HepG2 (cell line): ENCODE measurements at regions not wholly inside any gene's neighbourhood (a gene's known extent, or its start where the extent isn't known, plus 50 kb on each side); places are given as distances from the start of the nearest gene placed in this dataset.

Source experiments
- CENPX ChIP-seq: sonication (generic); formaldehyde crosslinking; IDR thresholded peaks from 2 replicates; pipeline ENCODE4 v1.9.0; 2021; ENCODE audit warnings: mild to moderate bottlenecking, missing genetic modification reagents, moderate library complexity
- EZH2 ChIP-seq: conservative IDR thresholded peaks from 2 replicates; pipeline ENCODE4 v1.6.1; 2012; ENCODE audit warnings: mild to moderate bottlenecking, low read depth, low read length, moderate library complexity
- FOXK2 ChIP-seq: fragments of 450-650 bp; IDR thresholded peaks from 2 replicates; pipeline ENCODE4 v1.6.1; 2016
- GATA4 ChIP-seq: sonication (generic); IDR thresholded peaks from 2 replicates; pipeline ENCODE4 v1.6.1; 2016; ENCODE audit warnings: antibody characterized with exemption, low read depth, borderline replicate concordance
- IRF9 ChIP-seq: sonication (generic); formaldehyde crosslinking; IDR thresholded peaks from 2 replicates; pipeline ENCODE4 v1.8.0; 2022; ENCODE audit warnings: missing genetic modification reagents, mild to moderate bottlenecking, borderline replicate concordance
- KDM2A ChIP-seq: sonication (generic); formaldehyde crosslinking; IDR thresholded peaks from 2 replicates; pipeline ENCODE4 v1.4.0; 2020; ENCODE audit warnings: low read depth, missing genetic modification reagents, borderline replicate concordance
- MAFF ChIP-seq: IDR thresholded peaks from 2 replicates; pipeline ENCODE4 v1.6.1; 2011; ENCODE audit warnings: low read depth, low read length, improper control_type of control experiment
- MTA1 ChIP-seq: sonication (generic); formaldehyde crosslinking; IDR thresholded peaks from 2 replicates; pipeline ENCODE4 v1.4.0; 2020; ENCODE audit warnings: missing genetic modification reagents, mild to moderate bottlenecking, borderline replicate concordance
- SNAPC2 ChIP-seq: sonication (generic); formaldehyde crosslinking; IDR thresholded peaks from 2 replicates; pipeline ENCODE4 v1.8.1; 2022; ENCODE audit warnings: mild to moderate bottlenecking, missing genetic modification reagents
- SP4 ChIP-seq: sonication (generic); formaldehyde crosslinking; IDR thresholded peaks from 2 replicates; pipeline ENCODE4 v1.8.1; 2023; ENCODE audit warnings: mild to moderate bottlenecking, missing genetic modification reagents
- TEAD2 ChIP-seq: sonication (generic); formaldehyde crosslinking; IDR thresholded peaks from 2 replicates; pipeline ENCODE4 v1.9.0; 2021; ENCODE audit warnings: missing genetic modification reagents
- TFDP2 ChIP-seq: sonication (generic); formaldehyde crosslinking; IDR thresholded peaks from 2 replicates; pipeline ENCODE4 v1.4.0; 2020; ENCODE audit warnings: missing genetic modification reagents
- ZBTB3 ChIP-seq: sonication (generic); formaldehyde crosslinking; IDR thresholded peaks from 2 replicates; pipeline ENCODE4 v1.4.0; 2020; ENCODE audit warnings: low read depth, mild to moderate bottlenecking, moderate library complexity, missing genetic modification reagents, borderline replicate concordance
- ZMYM2 ChIP-seq: sonication (generic); formaldehyde crosslinking; IDR thresholded peaks from 2 replicates; pipeline ENCODE4 v1.8.0; 2022; ENCODE audit warnings: mild to moderate bottlenecking, missing genetic modification reagents
- ZNF205 ChIP-seq: IDR thresholded peaks from 2 replicates; pipeline ENCODE4 v1.6.1; 2018; ENCODE audit warnings: missing biosample characterization, missing genetic modification reagents
- ZNF251 ChIP-seq: sonication (generic); formaldehyde crosslinking; IDR thresholded peaks from 2 replicates; pipeline ENCODE4 v1.9.0; 2021; ENCODE audit warnings: mild to moderate bottlenecking, missing genetic modification reagents
- ZNF282 ChIP-seq: fragments of 450-650 bp; IDR thresholded peaks from 2 replicates; pipeline ENCODE4 v1.6.1; 2018; ENCODE audit not compliant: partially characterized antibody
- ZNF44 ChIP-seq: sonication (generic); formaldehyde crosslinking; IDR thresholded peaks from 2 replicates; pipeline ENCODE4 v1.5.1; 2020; ENCODE audit warnings: mild to moderate bottlenecking, missing genetic modification reagents
- TF ChIP-seq, protein P1 (sequence below): sonication (generic); formaldehyde crosslinking; IDR thresholded peaks from 2 replicates; pipeline ENCODE4 v1.8.0; 2022; ENCODE audit warnings: missing genetic modification reagents, mild to moderate bottlenecking, inconsistent platforms, borderline replicate concordance
- TF ChIP-seq, protein P2 (sequence below): sonication (generic); formaldehyde crosslinking; conservative IDR thresholded peaks from 2 replicates; pipeline ENCODE4 v1.4.0; 2020; ENCODE audit warnings: missing genetic modification reagents
- TF ChIP-seq, protein P3 (sequence below): sonication (generic); formaldehyde crosslinking; IDR thresholded peaks from 2 replicates; pipeline ENCODE4 v1.4.0; 2020; ENCODE audit warnings: low read depth, mild to moderate bottlenecking, missing genetic modification reagents
- TF ChIP-seq, protein P4 (sequence below): sonication (generic); formaldehyde crosslinking; IDR thresholded peaks from 2 replicates; pipeline ENCODE4 v1.5.0; 2020; ENCODE audit warnings: missing genetic modification reagents, mild to moderate bottlenecking, borderline replicate concordance

DNA sequence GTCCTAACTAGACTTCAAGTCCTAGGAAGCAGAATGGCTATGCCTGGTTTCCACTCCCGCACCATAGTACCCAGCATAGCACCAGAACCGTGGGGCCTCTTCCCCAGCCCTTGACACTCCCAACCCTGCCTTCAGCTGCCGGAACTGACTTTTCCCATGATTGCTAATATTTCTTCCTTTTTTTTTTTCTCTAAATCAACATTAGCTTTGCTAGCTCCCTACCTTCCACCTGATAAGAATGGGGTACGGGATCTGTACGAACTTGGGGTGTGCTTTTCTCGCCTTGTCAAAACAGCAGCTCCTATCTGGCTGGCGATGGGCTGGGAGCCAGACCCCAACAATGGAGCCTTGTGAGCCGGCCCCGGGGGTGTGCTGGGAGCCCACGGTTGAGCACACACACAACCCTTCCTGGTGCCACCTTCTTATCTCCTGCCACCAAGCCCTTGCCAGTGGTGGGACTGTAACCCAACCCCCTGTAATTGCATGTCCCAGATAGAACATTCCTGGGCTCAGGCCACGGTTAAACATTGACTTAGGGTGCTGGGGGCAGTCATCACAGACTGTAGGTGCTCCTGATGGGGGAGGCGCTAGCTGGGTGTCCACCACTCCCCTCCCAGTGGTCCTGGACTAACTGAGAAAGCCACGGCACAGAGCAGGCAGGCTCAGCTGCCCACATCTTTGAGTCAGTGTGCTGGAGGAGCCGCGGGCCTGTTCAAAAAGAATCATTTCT lies 213.0 kb upstream of the HAAO start (continued):
- TF ChIP-seq, protein P1, sequence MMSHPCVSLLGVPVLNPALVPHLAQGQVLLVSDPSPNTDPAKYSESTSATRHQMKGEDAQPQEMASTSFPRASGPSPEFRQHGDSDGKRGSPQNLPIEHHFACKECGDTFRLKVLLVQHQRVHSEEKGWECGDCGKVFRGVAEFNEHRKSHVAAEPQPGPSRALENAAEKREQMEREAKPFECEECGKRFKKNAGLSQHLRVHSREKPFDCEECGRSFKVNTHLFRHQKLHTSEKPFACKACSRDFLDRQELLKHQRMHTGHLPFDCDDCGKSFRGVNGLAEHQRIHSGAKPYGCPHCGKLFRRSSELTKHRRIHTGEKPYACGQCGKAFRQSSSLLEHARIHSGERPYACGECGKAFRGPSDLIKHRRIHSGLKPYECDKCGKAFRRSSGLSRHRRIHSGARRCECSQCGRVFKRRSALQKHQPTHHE (CRISPR knock-in tag): peak; percentile 97; the same call in 1 of the 2 replicates
- TF ChIP-seq GATA4 (peak; percentile 93), ZBTB3 (CRISPR knock-in tag) (no peak), TEAD2 (CRISPR knock-in tag) (no peak), ZMYM2 (peak; percentile 59; the same call in 1 of the 2 replicates), KDM2A (CRISPR knock-in tag) (no peak; the same call in 1 of the 2 replicates), ZNF44 (CRISPR knock-in tag) (no peak), MTA1 (CRISPR knock-in tag) (peak; percentile 95; the same call in 1 of the 2 replicates), FOXK2 (no peak), EZH2 (no peak), SNAPC2 (peak; percentile 71; the same call in 1 of the 2 replicates), ZNF251 (CRISPR knock-in tag) (peak; percentile 69; the same call in 1 of the 2 replicates), CENPX (CRISPR knock-in tag) (no peak), TFDP2 (CRISPR knock-in tag) (no peak), MAFF (no peak), SP4 (CRISPR knock-in tag) (peak; percentile 78), ZNF205 (peak; percentile 84; the same call in 1 of the 2 replicates), ZNF282 (no peak), IRF9 (CRISPR knock-in tag) (peak; percentile 83; the same call in 1 of the 2 replicates)
- TF ChIP-seq, protein P2, sequence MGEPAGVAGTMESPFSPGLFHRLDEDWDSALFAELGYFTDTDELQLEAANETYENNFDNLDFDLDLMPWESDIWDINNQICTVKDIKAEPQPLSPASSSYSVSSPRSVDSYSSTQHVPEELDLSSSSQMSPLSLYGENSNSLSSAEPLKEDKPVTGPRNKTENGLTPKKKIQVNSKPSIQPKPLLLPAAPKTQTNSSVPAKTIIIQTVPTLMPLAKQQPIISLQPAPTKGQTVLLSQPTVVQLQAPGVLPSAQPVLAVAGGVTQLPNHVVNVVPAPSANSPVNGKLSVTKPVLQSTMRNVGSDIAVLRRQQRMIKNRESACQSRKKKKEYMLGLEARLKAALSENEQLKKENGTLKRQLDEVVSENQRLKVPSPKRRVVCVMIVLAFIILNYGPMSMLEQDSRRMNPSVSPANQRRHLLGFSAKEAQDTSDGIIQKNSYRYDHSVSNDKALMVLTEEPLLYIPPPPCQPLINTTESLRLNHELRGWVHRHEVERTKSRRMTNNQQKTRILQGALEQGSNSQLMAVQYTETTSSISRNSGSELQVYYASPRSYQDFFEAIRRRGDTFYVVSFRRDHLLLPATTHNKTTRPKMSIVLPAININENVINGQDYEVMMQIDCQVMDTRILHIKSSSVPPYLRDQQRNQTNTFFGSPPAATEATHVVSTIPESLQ: no peak
- TF ChIP-seq, protein P3, sequence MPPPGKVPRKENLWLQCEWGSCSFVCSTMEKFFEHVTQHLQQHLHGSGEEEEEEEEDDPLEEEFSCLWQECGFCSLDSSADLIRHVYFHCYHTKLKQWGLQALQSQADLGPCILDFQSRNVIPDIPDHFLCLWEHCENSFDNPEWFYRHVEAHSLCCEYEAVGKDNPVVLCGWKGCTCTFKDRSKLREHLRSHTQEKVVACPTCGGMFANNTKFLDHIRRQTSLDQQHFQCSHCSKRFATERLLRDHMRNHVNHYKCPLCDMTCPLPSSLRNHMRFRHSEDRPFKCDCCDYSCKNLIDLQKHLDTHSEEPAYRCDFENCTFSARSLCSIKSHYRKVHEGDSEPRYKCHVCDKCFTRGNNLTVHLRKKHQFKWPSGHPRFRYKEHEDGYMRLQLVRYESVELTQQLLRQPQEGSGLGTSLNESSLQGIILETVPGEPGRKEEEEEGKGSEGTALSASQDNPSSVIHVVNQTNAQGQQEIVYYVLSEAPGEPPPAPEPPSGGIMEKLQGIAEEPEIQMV (CRISPR knock-in tag): 0 out of 2 replicates have a peak, but pooled peaks have one; percentile 32
- TF ChIP-seq, protein P4, sequence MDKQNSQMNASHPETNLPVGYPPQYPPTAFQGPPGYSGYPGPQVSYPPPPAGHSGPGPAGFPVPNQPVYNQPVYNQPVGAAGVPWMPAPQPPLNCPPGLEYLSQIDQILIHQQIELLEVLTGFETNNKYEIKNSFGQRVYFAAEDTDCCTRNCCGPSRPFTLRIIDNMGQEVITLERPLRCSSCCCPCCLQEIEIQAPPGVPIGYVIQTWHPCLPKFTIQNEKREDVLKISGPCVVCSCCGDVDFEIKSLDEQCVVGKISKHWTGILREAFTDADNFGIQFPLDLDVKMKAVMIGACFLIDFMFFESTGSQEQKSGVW (CRISPR knock-in tag): no peak
